IMR-90 (cell line): ENCODE measurements at regions not wholly inside any gene's neighbourhood (a gene's known extent, or its start where the extent isn't known, plus 50 kb on each side); places are given as distances from the start of the nearest gene placed in this dataset.

Experiments used
- MAFK ChIP-seq: IDR thresholded peaks from 2 replicates; pipeline ENCODE4 v1.6.1; 2012; ENCODE audit warnings: low read depth, low read length, improper control_type of control experiment
- POLR2A ChIP-seq: IDR thresholded peaks from 2 replicates; pipeline ENCODE4 v1.6.1; 2012; ENCODE audit warnings: mild to moderate bottlenecking, low read depth, low read length
- RAD21 ChIP-seq: IDR thresholded peaks from 2 replicates; pipeline ENCODE4 v1.6.1; 2012; ENCODE audit warnings: low read length, improper control_type of control experiment
- RFX5 ChIP-seq: IDR thresholded peaks from 2 replicates; pipeline ENCODE4 v1.8.0; 2012; ENCODE audit warnings: low read depth, mild to moderate bottlenecking, low read length, moderate library complexity
- SMC3 ChIP-seq: fragments of 150-350 bp; IDR thresholded peaks from 2 replicates; pipeline ENCODE4 v1.6.1; 2016; ENCODE audit warnings: low read depth, mild to moderate bottlenecking, antibody characterized with exemption, low read length, moderate library complexity
- TF ChIP-seq, protein P1 (sequence below): conservative IDR thresholded peaks from 2 replicates; pipeline ENCODE4 v1.5.1; 2012; ENCODE audit warnings: mild to moderate bottlenecking, low read depth, low read length, improper control_type of control experiment

DNA sequence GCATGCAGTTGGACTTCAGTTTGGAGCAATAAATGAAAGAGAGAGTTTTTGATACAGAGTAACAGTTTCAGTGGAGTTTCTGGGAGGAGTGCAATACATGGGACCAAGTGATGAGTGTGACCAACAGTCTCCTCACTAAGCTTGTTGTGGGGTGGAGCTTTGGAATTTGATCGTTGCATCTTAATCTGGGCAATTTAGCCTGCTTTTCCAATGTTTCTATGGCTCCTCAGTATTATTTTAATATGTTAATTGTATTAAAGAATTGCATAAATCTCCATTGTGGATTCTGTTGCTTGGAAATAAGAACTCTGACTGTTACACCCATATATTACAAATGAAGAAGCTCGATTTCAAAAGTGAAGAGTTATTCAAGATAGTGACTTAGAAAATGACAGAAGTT is 446.6 kb upstream of the LRATD1 start:
- TF ChIP-seq, protein P1, sequence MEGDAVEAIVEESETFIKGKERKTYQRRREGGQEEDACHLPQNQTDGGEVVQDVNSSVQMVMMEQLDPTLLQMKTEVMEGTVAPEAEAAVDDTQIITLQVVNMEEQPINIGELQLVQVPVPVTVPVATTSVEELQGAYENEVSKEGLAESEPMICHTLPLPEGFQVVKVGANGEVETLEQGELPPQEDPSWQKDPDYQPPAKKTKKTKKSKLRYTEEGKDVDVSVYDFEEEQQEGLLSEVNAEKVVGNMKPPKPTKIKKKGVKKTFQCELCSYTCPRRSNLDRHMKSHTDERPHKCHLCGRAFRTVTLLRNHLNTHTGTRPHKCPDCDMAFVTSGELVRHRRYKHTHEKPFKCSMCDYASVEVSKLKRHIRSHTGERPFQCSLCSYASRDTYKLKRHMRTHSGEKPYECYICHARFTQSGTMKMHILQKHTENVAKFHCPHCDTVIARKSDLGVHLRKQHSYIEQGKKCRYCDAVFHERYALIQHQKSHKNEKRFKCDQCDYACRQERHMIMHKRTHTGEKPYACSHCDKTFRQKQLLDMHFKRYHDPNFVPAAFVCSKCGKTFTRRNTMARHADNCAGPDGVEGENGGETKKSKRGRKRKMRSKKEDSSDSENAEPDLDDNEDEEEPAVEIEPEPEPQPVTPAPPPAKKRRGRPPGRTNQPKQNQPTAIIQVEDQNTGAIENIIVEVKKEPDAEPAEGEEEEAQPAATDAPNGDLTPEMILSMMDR, result no peak
- TF ChIP-seq SMC3 (no peak), MAFK (no peak), POLR2A (no peak), RFX5 (no peak), RAD21 (no peak)
